C4-2B (cell line): ENCODE measurements at regions not wholly inside any gene's neighbourhood (a gene's known extent, or its start where the extent isn't known, plus 50 kb on each side); places are given as distances from the start of the nearest gene placed in this dataset.

Source experiments
- H3K27ac ChIP-seq: fragments of 450-650 bp; 2 replicates; pipeline ENCODE4 v1.5.1; 2017
- ZFX ChIP-seq: fragments of 450-650 bp; IDR thresholded peaks from 2 replicates; pipeline ENCODE4 v1.6.1; 2017
- TF ChIP-seq, protein P1 (sequence below): fragments of 450-650 bp; conservative IDR thresholded peaks from 2 replicates; pipeline ENCODE4 v1.5.1; 2017; ENCODE audit warnings: mild to moderate bottlenecking

DNA sequence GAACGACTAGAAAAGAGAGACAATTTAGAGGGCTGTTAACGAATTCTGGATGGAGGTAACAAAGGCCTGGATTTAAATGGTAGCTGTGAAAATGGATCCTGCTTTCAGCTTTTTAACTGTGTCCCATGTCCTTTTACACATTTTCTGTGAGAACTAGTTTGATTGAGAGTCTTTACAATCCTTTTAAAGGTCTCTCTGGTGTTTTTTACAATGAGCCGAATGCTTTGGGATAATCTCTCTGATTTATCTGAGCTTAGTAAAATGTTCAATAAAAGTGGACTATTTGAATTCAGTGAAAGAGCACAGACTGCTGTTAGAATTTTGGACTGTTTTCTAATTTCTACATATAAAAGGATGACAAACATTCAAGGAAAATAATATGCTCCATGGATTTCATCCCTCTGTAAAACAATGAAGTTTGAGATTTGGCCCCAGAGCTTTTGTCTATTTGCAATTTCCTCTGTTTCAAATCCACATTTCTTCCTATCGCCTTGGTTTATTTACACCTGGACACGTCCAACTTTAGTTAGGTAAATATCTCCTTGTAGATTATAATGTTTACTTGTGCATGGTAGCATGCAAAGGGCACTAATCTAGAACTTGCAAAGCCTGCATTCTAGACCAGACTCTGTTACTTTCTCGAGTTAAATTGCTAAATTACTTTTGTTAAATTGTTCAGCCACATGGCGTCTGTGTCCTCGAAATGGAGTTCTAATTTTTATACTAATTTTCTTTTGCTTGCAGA lies 871.0 kb upstream of the CITED2 start:
- no peak for TF ChIP-seq ZFX
- TF ChIP-seq, protein P1, sequence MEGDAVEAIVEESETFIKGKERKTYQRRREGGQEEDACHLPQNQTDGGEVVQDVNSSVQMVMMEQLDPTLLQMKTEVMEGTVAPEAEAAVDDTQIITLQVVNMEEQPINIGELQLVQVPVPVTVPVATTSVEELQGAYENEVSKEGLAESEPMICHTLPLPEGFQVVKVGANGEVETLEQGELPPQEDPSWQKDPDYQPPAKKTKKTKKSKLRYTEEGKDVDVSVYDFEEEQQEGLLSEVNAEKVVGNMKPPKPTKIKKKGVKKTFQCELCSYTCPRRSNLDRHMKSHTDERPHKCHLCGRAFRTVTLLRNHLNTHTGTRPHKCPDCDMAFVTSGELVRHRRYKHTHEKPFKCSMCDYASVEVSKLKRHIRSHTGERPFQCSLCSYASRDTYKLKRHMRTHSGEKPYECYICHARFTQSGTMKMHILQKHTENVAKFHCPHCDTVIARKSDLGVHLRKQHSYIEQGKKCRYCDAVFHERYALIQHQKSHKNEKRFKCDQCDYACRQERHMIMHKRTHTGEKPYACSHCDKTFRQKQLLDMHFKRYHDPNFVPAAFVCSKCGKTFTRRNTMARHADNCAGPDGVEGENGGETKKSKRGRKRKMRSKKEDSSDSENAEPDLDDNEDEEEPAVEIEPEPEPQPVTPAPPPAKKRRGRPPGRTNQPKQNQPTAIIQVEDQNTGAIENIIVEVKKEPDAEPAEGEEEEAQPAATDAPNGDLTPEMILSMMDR: peak; percentile 5; the same call in 1 of the 2 replicates
- H3K27ac ChIP-seq: no peak overlapping the region

DNA sequence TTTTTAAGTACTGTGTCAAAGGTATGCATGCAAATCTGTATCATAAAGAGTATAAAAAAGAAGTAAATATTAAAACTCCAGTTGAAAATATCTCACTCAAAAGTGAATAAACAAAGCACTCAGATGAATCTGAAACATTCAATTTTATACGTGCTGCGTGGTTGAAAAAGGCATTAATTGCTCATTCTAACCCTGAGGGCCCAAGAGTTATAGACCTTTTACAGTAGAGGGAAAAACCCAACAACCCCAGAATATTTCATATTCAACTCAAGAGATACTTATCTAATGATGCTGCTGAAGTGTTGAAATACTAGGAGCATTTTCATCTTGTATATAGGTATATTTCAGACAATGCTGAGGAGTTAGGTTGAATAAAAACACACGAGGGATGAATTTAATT lies 862.8 kb upstream of the CITED2 start:
- TF ChIP-seq, protein P1: no peak
- no peak for TF ChIP-seq ZFX
- H3K27ac ChIP-seq: no peak overlapping the region

DNA sequence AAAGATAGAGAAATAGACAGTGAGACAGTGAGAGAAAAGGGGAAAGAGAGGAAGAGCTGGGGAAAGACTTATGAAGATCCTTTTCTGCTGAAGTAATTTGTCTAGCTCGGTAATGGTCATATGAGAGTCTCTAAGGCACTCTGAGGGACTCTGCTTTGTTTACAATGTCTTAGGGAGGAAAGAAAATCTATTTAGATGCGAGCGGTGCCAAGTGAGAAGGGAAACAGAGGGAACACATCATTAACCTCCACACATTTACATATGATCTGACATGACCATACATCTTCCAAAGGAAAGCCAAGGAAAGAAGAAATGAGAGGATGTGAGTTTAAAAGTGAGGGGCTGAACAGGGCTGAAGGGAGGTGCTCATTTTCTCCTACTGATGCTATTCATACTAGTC lies 862.3 kb upstream of the CITED2 start:
- no peak for TF ChIP-seq ZFX
- TF ChIP-seq, protein P1: no peak
- H3K27ac ChIP-seq: no peak overlapping the region

DNA sequence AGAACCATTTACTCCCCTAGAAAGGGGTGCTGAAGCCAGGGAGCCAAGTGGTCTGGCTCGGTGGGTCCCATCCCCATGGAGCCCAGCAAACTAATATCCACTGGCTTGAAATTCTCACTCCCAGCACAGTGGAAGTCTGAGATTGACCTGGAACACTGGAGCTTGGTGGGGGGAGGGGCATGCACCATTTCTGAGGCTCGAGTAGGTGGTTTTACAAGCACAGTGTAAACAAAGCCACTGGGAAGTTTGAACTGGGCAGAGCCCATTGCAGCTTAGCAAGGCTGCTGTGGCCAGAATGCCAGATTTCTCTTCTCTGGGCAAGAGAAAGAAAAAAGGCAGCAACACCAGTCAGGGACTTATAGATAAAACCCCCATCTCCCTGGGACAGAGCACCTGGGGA lies 855.8 kb upstream of the CITED2 start:
- TF ChIP-seq, protein P1: no peak
- TF ChIP-seq ZFX: no peak
- H3K27ac ChIP-seq: peak overlapping the region; percentile 47

DNA sequence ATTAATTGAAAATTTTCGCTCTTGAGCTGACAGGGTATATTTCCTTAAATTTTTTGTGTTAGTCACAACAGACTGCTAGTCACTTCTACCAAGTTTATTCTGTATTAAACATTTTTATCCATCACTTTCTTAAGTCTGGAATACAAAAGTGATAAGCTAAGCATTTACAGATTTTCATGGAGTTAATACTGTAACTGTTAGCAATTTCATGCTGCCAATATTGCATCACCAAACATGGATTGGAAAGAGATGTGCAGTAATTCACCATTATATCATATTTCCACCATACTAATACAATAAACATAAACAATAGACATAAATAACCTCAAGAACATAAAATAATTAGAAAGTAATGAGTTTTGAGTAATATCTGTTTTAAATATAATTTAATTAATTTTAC lies 854.0 kb upstream of the CITED2 start:
- no peak for TF ChIP-seq ZFX
- TF ChIP-seq, protein P1: no peak
- H3K27ac ChIP-seq: no peak overlapping the region

DNA sequence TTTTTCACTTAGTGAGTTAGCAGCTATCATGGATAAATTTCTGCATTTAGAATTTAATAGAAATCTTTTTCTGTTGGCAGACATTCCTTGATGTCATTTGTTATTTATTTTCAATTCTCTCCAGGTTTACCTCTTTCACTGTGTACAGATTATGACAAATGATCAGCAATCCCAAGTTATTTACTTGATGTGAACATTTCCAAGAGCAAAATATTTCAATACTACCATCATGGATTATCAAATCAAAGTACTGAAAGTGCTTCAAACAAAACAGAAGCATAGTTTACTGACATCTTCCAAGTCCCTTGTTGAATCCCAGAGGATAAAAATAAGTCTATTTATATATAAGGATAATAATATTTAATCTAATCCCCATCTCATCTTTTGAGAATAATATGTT lies 852.2 kb upstream of the CITED2 start:
- no peak overlapping the region for H3K27ac ChIP-seq
- TF ChIP-seq, protein P1: no peak
- no peak for TF ChIP-seq ZFX

DNA sequence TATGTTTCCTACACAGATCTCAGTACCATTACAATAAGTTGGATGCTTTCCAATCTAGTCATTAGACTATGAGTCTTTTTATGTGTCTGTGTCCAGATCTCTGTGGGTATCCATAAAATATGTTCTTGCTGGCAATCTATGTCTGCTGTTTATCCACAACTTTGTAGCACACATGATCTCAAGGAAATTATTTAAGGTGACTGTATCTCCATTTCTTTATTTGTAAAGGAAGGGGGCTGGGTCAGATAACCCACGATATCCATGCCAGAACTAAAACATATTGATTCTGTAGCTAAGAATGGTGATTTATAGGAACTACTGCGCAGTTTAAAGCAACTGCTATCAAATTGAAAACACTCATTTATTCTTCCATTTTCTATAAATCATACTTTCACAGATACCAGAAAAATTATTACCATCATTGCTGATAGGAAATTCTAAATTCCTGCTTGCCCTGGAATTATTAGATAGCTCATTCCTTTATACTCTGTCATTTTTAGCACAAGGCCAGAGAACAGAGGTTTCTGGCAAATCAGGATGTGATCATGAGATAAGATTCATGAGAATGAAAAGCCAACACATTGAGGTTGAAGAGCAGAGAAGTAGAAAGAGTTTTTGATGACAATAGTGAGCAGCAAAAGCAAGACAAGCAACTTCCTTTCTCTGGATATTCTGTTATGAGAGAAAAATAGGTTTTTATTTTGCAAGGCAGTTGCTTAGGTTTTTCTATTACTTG lies 851.4 kb upstream of the CITED2 start:
- H3K27ac ChIP-seq: no peak overlapping the region
- TF ChIP-seq ZFX: no peak
- TF ChIP-seq, protein P1: no peak
